ENCODE measurements at regions not wholly inside any gene's neighbourhood (a gene's known extent, or its start where the extent isn't known, plus 50 kb on each side); places are given as distances from the start of the nearest gene placed in this dataset.

GRCh38 chr22:49575703-49576081, 252.0 kb downstream of the BRD1 start (continued):
- TF ChIP-seq REST (IDR thresholded peaks at IDR 0.05; ENCODE audit: unreplicated experiment) (no peak), ZNF331 (CRISPR knock-in tag; IDR thresholded peaks at IDR 0.05; ENCODE audit: low read depth) (no peak), STAT1 (IDR thresholded peaks at IDR 0.05; ENCODE audit: unreplicated experiment) (no peak), EZH2phosphoT487 (IDR thresholded peaks at IDR 0.05; ENCODE audit: unreplicated experiment) (no peak), CREB1 (CRISPR knock-in tag; IDR thresholded peaks at IDR 0.05; ENCODE audit: low read depth) (no peak), NANOG (IDR thresholded peaks at IDR 0.05; ENCODE audit: borderline replicate concordance) (no peak), EZH2 (IDR thresholded peaks at IDR 0.05; ENCODE audit: low read depth, unreplicated experiment) (no peak), ETS1 (IDR thresholded peaks at IDR 0.05) (no peak), CTCF (conservative IDR thresholded peaks at IDR 0.05; ENCODE audit: low read depth in 2 of 2) (no peak)

GRCh38 chr22:49574881-49575702, 252.6 kb downstream of the BRD1 start:
- Histone ChIP-seq H3K4me1 (ENCODE audit: insufficient read depth) (no peaks in the 10 kb centered on the region), H3K9me2 (ENCODE audit: insufficient read depth) (no peaks in the 10 kb centered on the region), H3F3A (replicated peaks; ENCODE audit: low read depth) (no peaks in the 10 kb centered on the region), H3K4me2 (no peak overlapping the region), H3K79me2 (replicated peaks; ENCODE audit: insufficient read depth) (no peaks in the 10 kb centered on the region), H2AFZ (no peak overlapping the region), H3K27me3 (ENCODE audit: insufficient read depth) (no peaks in the 10 kb centered on the region), H3K36me3 (ENCODE audit: insufficient read depth) (peaks cover 6% of the 10 kb centered on the region), H3K4me3 (no peak overlapping the region), H4K20me1 (replicated peaks; ENCODE audit: insufficient read depth) (no peaks in the 10 kb centered on the region), H3K27ac (ENCODE audit: low read depth) (no peak overlapping the region)
- Mint-ChIP-seq H3K4me3 (no peak overlapping the region), H3K27me3 (ENCODE audit: insufficient read depth, low read depth, poor library complexity) (peaks cover 7% of the 10 kb centered on the region), H3K27ac (no peak overlapping the region), H3K9me3 (peaks cover 6% of the 10 kb centered on the region; the same call in 2 of the 3 replicates), H3K36me3 (ENCODE audit: low read depth) (no peaks in the 10 kb centered on the region), H3K4me1 (no peaks in the 10 kb centered on the region)
- ATAC-seq (no peak), DNase-seq (ENCODE audit: low spot score) (no peak)
- no peak for TF ChIP-seq ZNF462 (CRISPR knock-in tag; IDR thresholded peaks at IDR 0.05)
- no peak for TF ChIP-seq EZH2 (IDR thresholded peaks at IDR 0.05; ENCODE audit: low read depth, unreplicated experiment)
- TF ChIP-seq ZNF114 (CRISPR knock-in tag; IDR thresholded peaks at IDR 0.05), result no peak
- no peak for TF ChIP-seq STAT1 (IDR thresholded peaks at IDR 0.05; ENCODE audit: unreplicated experiment)

All from GM23338 (cell line).